Kidney epithelial cell (primary cell): ENCODE measurements at regions not wholly inside any gene's neighbourhood (a gene's known extent, or its start where the extent isn't known, plus 50 kb on each side); places are given as distances from the start of the nearest gene placed in this dataset.

Experiments used
- DNase-seq: peaks from one replicate; pipeline ENCODE4 v3.0.0-alpha.2; 2010; ENCODE audit warnings: low read depth
- H3K27me3 ChIP-seq: 2 replicates; pipeline ENCODE4 v1.6.0; 2011; ENCODE audit warnings: low read length; ENCODE audit not compliant: control insufficient read depth, insufficient read depth
- H3K36me3 ChIP-seq: 2 replicates; pipeline ENCODE4 v1.5.1; 2011; ENCODE audit warnings: low read length; ENCODE audit not compliant: control insufficient read depth, insufficient read depth
- H3K4me3 ChIP-seq: 2 replicates; pipeline ENCODE4 v1.5.1; 2011; ENCODE audit warnings: low read depth, mild to moderate bottlenecking, control low read depth, low read length
- TF ChIP-seq, protein P1 (sequence below): IDR thresholded peaks from 2 replicates; pipeline ENCODE4 v1.5.1; 2011; ENCODE audit warnings: mild to moderate bottlenecking, moderate library complexity, low read length, control low read depth, inconsistent platforms; ENCODE audit not compliant: insufficient read depth, poor library complexity, severe bottlenecking

GRCh38 chr2:120486946-120487345, 141.0 kb downstream of the INHBB start:
- TF ChIP-seq, protein P1, sequence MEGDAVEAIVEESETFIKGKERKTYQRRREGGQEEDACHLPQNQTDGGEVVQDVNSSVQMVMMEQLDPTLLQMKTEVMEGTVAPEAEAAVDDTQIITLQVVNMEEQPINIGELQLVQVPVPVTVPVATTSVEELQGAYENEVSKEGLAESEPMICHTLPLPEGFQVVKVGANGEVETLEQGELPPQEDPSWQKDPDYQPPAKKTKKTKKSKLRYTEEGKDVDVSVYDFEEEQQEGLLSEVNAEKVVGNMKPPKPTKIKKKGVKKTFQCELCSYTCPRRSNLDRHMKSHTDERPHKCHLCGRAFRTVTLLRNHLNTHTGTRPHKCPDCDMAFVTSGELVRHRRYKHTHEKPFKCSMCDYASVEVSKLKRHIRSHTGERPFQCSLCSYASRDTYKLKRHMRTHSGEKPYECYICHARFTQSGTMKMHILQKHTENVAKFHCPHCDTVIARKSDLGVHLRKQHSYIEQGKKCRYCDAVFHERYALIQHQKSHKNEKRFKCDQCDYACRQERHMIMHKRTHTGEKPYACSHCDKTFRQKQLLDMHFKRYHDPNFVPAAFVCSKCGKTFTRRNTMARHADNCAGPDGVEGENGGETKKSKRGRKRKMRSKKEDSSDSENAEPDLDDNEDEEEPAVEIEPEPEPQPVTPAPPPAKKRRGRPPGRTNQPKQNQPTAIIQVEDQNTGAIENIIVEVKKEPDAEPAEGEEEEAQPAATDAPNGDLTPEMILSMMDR: no peak
- peak; percentile 9 for DNase-seq
- peaks cover 7% of the 10 kb centered on the region for H3K27me3 ChIP-seq
- no peaks in the 10 kb centered on the region for H3K36me3 ChIP-seq
- no peak overlapping the region for H3K4me3 ChIP-seq

DNA sequence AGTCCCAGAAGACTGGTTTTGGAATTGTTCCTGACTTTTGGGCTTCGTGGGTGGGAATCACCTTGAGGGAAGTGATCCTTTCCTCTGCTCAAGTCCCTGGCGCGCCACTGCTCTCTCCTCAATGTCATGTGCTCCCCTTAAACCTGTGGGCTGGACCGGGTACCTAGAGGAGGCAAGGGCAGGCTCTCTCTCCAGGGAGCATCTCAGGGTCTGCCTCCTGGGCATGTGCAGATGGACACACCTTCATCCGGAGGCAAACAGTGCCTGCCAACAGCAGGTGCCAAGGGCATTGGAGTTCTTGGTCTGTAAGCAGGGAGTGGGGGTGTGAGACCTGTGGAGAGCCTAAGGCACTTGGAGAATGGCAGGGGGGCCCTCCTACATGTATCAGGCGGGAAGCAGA, 142.6 kb downstream of the INHBB start:
- Histone ChIP-seq H3K4me3 (no peak overlapping the region), H3K27me3 (peaks cover 5% of the 10 kb centered on the region), H3K36me3 (no peaks in the 10 kb centered on the region)
- no peak for DNase-seq
- TF ChIP-seq, protein P1: no peak

DNA sequence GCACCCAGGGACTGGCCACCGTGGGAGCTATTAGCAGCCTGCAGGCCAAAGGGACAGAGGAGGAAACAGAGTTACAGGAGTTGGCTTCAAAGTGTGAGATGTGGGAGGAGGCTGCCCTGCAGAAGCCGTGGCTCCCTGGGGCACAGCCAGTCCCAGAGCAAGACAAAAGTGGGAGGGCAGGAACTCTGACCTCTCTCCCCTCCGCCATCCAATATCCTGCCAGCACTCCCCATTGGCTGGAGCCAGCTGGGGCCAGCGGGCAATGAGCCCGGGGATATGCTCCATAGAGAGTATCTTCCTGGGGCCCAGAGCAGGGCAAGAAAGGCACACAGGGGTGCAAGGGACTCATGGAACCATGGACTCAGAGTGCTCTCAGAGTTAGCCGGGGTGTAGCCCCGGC, 143.1 kb downstream of the INHBB start:
- H3K36me3 ChIP-seq: no peaks in the 10 kb centered on the region
- no peak for DNase-seq
- H3K4me3 ChIP-seq: no peak overlapping the region
- TF ChIP-seq, protein P1: no peak
- peaks cover 5% of the 10 kb centered on the region for H3K27me3 ChIP-seq

GRCh38 chr2:120490091-120490798, 144.3 kb downstream of the INHBB start:
- no peak for DNase-seq
- no peak overlapping the region for H3K4me3 ChIP-seq

DNA sequence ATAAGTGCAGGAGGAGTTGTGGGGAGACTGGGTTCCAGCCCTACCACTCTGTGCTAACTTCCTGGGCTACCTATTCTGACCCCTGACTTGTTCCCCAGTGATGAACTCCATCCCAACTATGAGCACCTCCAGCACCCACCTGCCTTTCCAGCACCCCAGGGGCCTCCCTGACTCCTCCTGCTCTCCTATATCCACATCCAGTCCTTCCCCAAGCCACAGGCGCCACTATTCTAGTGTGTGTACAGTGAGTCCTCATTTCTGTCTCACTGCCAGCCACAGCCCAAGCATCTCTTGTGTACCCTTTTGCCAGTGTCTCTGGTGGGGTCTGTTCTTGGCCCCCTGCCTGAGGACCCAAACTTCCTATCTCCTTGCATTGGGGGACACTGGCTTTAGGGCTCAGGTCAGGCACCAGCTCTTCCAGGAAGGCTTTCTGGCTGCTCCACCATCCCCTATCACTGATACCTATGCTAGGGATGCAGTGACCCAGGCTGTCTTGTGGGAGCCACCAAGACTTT, 145.2 kb downstream of the INHBB start:
- H3K36me3 ChIP-seq: no peaks in the 10 kb centered on the region
- no peak for DNase-seq
- TF ChIP-seq, protein P1: no peak
- H3K27me3 ChIP-seq: peaks cover 5% of the 10 kb centered on the region
- H3K4me3 ChIP-seq: no peak overlapping the region

More at GRCh38 chr2:120490091-120490798, 144.3 kb downstream of the INHBB start:
- no peaks in the 10 kb centered on the region for H3K36me3 ChIP-seq
- TF ChIP-seq, protein P1: no peak
- peaks cover 5% of the 10 kb centered on the region for H3K27me3 ChIP-seq

- H3K36me3 ChIP-seq: no peaks in the 10 kb centered on the region
- H3K4me3 ChIP-seq: no peak overlapping the region
- TF ChIP-seq, protein P1: no peak
- DNase-seq: no peak
- H3K27me3 ChIP-seq: peaks cover 8% of the 10 kb centered on the region
These were observed 147.3 kb downstream of the INHBB start for GRCh38 chr2:120493231-120493630.
